Panc1 (cell line): ENCODE measurements at regions not wholly inside any gene's neighbourhood (a gene's known extent, or its start where the extent isn't known, plus 50 kb on each side); places are given as distances from the start of the nearest gene placed in this dataset.

Source experiments
- ATAC-seq: fragments of 200-7000 bp; cut with Tn5 transposase; 2 replicates; pipeline ENCODE4 v1.9.1; 2020; ENCODE audit warnings: mild to moderate bottlenecking, moderate library complexity
- BruUV-seq: library from RNA; stranded (reverse); fragments of 400-500 nt; replicated peaks from 2 replicates; lab custom pipeline; 2021; lab: Mats Ljungman, UMichigan
- CTCF ChIA-PET: fragments of 300-600 bp; sonication (Branson Sonifier 250); formaldehyde crosslinking; loops from one replicate; lab custom pipeline; 2022; ENCODE audit warnings: antibody characterized with exemption; lab: Charles Lee
- POLR2A ChIA-PET: fragments of 300-600 bp; sonication (Branson Sonifier 250); formaldehyde crosslinking; loops from one replicate; lab custom pipeline; 2022; ENCODE audit warnings: antibody characterized with exemption; lab: Charles Lee
- DNase-seq: peaks from one replicate; pipeline ENCODE4 v3.0.0-alpha.2; 2010; ENCODE audit warnings: low read depth, low spot score
- H3K27ac ChIP-seq: 2 replicates; pipeline ENCODE4 v1.5.1; 2011; ENCODE audit warnings: mild to moderate bottlenecking, low read length, inconsistent platforms
- H3K27me3 ChIP-seq: fragments of 200-500 bp; sonication (Bioruptor generic); 2 replicates; pipeline ENCODE4 v1.6.0; 2014; ENCODE audit warnings: low read length, inconsistent platforms; ENCODE audit not compliant: control insufficient read depth, insufficient read depth
- H3K36me3 ChIP-seq: fragments of 200-500 bp; sonication (Bioruptor generic); 2 replicates; pipeline ENCODE4 v1.5.1; 2014; ENCODE audit warnings: inconsistent platforms, mild to moderate bottlenecking, low read length, moderate library complexity; ENCODE audit not compliant: control insufficient read depth, insufficient read depth
- H3K4me1 ChIP-seq: 2 replicates; pipeline ENCODE4 v1.5.1; 2011; ENCODE audit warnings: inconsistent platforms, mild to moderate bottlenecking, low read length, moderate library complexity; ENCODE audit not compliant: control insufficient read depth, insufficient read depth
- H3K4me3 ChIP-seq, 2 experiments: 2 replicates each; pipeline ENCODE4 v1.5.1; 2011 to 2012; ENCODE audit warnings: low read depth in 2 of 2, low read length in 2 of 2, mild to moderate bottlenecking in 2 of 2, inconsistent platforms in 1 of 2, moderate library complexity in 1 of 2
- H3K9me3 ChIP-seq: fragments of 200-500 bp; sonication (Bioruptor generic); 2 replicates; pipeline ENCODE4 v1.5.1; 2014; ENCODE audit warnings: low read depth, mild to moderate bottlenecking, inconsistent platforms, low read length, moderate library complexity; ENCODE audit not compliant: control insufficient read depth, insufficient read depth
- POLR2AphosphoS5 ChIP-seq: IDR thresholded peaks from 2 replicates; pipeline ENCODE4 v1.6.1; 2012; ENCODE audit warnings: mild to moderate bottlenecking, low read depth, low read length, moderate library complexity
- REST ChIP-seq, 2 experiments: IDR thresholded peaks; 2 replicates each; pipeline ENCODE4 v1.6.1; 2011 to 2012; ENCODE audit warnings: low read depth in 2 of 2, control low read depth in 1 of 2, low read length in 1 of 2, mild to moderate bottlenecking in 1 of 2, moderate library complexity in 1 of 2; ENCODE audit not compliant: insufficient read depth in 1 of 2
- SIN3A ChIP-seq: IDR thresholded peaks from 2 replicates; pipeline ENCODE4 v1.6.1; 2012; ENCODE audit warnings: low read depth, mild to moderate bottlenecking, low read length, moderate library complexity, borderline replicate concordance; ENCODE audit not compliant: insufficient read depth
- TCF7L2 ChIP-seq: IDR thresholded peaks from 2 replicates; pipeline ENCODE4 v1.6.1; 2011; ENCODE audit warnings: mild to moderate bottlenecking, low read depth, low read length, inconsistent platforms
- in situ Hi-C: cut with HindIII; loops from 2 replicates; pipeline ENCODE4 v1.10.0; 2016; ENCODE audit warnings: low sequenced_read_pairs, low pct_unique_long_range_greater_than_20kb
- intact Hi-C: fragments of 100-400 bp; cut with micrococcal nuclease; formaldehyde crosslinking; loops from one replicate; pipeline ENCODE4 v1.10.0; 2022; ENCODE audit not compliant: unreplicated experiment
- TF ChIP-seq, protein P1 (sequence below): fragments of 450-650 bp; IDR thresholded peaks from 2 replicates; pipeline ENCODE4 v1.5.1; 2017; ENCODE audit warnings: mild to moderate bottlenecking

DNA sequence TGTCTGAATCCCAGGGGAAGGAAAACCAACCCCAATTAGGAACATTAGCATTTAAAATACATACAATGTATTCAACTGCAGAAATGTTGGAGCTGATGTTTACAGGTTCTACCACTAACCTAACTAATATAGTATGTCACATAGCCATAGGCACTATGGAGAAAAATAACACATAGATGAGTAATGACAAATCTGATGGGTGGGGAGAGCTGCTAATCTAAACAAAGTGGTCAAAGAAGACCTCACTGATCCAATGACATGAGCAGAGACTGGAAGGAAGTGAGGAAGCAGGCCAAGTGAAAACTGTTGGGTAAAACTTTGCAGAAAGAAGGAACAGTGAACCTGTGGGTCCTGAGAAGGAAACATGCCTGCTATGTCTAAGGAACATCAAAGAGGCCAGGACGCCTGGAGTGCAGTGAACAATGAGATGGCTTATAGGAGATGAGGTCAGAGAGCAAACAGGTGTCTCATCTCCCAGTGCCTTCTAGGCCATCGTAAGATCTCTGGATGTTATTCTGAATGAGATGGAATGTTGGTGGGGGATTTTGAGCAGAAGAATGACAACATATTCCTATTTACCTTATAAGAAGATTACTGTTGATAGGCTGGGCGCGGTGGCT is 135.7 kb downstream of the ALDH8A1 start:
- no peak for DNase-seq
- TF ChIP-seq, protein P1, sequence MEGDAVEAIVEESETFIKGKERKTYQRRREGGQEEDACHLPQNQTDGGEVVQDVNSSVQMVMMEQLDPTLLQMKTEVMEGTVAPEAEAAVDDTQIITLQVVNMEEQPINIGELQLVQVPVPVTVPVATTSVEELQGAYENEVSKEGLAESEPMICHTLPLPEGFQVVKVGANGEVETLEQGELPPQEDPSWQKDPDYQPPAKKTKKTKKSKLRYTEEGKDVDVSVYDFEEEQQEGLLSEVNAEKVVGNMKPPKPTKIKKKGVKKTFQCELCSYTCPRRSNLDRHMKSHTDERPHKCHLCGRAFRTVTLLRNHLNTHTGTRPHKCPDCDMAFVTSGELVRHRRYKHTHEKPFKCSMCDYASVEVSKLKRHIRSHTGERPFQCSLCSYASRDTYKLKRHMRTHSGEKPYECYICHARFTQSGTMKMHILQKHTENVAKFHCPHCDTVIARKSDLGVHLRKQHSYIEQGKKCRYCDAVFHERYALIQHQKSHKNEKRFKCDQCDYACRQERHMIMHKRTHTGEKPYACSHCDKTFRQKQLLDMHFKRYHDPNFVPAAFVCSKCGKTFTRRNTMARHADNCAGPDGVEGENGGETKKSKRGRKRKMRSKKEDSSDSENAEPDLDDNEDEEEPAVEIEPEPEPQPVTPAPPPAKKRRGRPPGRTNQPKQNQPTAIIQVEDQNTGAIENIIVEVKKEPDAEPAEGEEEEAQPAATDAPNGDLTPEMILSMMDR, result no peak
- TF ChIP-seq SIN3A (no peak), TCF7L2 (no peak), REST (IDR thresholded peaks at IDR 0.05; ENCODE audit: insufficient read depth in 1 of 2, low read depth in 2 of 2, low read length in 1 of 2) (no peak), POLR2AphosphoS5 (no peak)
- no peaks in the 10 kb centered on the region for H3K9me3 ChIP-seq
- H3K4me1 ChIP-seq, result no peaks in the 10 kb centered on the region
- H3K27me3 ChIP-seq, result no peaks in the 10 kb centered on the region
- in situ Hi-C loops, result no loop called here
- intact Hi-C loops, result no loop called here
- H3K27ac ChIP-seq, result no peak overlapping the region
- no peak overlapping the region for H3K4me3 ChIP-seq
- ATAC-seq, result no peak
- ChIA-PET POLR2A (no interaction called here), CTCF (no interaction called here)
- no TSS peak for BruUV-seq
- H3K36me3 ChIP-seq, result no peaks in the 10 kb centered on the region

DNA sequence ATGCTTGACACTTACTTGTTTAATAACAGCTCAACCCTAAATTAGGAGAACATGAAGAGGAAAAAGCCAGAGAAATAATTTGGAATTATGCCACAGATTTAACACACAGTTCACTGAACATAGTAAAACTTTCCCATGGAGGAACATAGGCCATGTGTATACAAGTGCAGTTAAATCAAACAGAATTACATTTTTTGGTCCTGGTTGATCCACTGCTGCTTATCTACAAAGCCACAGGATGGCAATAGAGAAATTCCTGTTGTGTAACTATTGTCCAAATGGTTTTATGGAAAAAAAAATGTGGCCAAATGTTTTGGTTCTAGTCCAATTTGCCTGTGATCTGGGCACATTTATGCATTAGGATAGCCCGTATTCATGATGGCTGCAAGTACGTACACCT is 136.8 kb downstream of the ALDH8A1 start:
- Histone ChIP-seq H3K4me1 (no peaks in the 10 kb centered on the region), H3K36me3 (no peaks in the 10 kb centered on the region), H3K27me3 (no peaks in the 10 kb centered on the region), H3K27ac (no peak overlapping the region), H3K9me3 (no peaks in the 10 kb centered on the region), H3K4me3 (no peak overlapping the region)
- ATAC-seq (no peak), DNase-seq (no peak)
- ChIA-PET CTCF (no interaction called here), POLR2A (no interaction called here)
- in situ Hi-C loops, result no loop called here
- no peak for TF ChIP-seq SIN3A
- no peak for TF ChIP-seq POLR2AphosphoS5
- no peak for TF ChIP-seq TCF7L2
- no peak for TF ChIP-seq REST (IDR thresholded peaks at IDR 0.05; ENCODE audit: insufficient read depth in 1 of 2, low read depth in 2 of 2, low read length in 1 of 2)
- TF ChIP-seq, protein P1, result no peak
- no TSS peak for BruUV-seq
- intact Hi-C loops, result no loop called here
